Islet precursor cell (in vitro differentiated cells): ENCODE measurements at regions not wholly inside any gene's neighbourhood (a gene's known extent, or its start where the extent isn't known, plus 50 kb on each side); places are given as distances from the start of the nearest gene placed in this dataset.
"Not testable (repeated sequence)": the region's sequence is repeated elsewhere in the genome, so short reads cannot be mapped to it uniquely, and the experiment has no call there.

Experiments used
- DNase-seq: peaks from one replicate; pipeline ENCODE4 v3.0.0-alpha.2; 2018

DNA sequence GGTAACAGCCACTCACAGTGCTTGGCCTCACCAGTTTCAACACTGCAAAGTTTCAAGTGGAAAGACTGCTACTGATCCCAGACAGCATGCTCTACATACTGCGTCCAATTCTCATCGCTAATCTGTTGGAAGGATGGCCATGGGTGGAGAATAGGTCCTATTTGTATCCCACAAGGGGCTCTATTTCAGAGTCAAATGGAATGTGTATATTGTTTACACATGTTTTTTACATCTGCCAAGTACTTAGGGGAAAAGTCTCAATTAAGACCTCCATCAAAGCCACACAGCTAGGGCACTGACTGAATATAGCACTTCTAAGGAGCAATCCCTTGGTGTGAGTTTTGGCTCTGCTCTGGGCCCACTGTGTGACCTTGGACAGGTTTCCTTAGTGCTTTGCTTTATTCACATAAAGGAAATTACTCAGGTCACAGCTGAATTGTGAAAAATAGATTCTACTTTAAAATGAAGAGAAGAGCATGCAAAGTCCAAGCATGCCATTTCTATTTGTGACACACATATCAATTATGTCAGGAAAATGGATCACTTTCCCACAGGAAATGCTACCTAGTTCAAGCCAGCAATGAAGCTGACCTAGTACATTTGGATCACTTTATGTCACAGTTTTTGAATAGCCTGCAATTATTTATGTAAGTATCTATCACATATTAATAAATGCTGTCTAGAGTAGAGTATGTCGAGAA lies 112.9 kb upstream of the STK17B start:
- no peak for DNase-seq

DNA sequence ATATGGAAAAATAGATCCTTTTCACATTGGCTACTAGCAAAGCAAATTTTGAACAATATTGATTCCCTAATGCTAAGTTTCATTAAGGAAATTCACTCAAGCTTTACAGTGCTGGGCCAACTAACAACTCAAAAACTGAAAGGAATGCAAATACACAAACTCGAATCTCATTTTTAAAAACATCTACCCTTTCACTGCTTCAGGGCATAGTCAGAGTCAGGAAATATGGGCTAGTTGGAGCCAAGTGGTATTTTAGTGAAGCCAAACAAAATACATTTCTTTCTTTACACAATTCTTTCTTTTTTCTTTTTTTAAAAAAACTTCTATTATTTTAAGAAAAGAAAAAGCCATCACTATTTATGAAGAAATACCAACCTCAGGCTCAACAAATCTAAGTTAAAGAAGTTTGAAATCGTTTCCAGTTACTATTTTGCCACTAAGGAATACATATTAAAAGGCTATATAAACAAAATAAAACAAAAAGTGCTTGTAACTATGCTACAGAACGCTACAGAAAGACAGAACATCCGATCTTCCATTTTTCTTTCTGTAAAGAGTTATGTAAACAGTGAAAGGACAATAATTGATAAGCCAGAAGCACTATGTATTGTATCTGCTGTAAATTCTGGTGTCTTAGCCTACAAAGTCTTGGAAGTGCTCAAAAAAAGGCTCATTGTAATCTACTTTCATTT lies 113.6 kb upstream of the STK17B start:
- DNase-seq, result no peak

DNA sequence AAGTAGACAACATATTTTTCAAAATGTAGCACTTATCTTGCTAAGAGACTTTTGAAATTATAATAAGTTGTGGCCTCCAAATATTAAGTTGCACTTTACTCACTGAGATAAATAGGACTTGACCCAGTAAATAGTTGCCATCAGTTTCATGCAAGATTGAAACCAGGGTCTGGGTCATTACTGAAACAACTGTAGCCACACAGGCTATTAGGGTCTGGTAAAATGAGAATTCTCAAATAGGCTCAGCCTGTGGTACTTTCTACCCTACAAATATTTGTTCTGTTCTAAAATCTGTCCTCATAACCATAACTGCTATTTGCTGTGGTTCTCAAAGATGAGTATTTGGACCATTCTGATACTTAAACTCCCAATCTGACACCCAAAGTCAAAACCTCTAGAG lies 115.4 kb upstream of the STK17B start:
- DNase-seq, result no peak

DNA sequence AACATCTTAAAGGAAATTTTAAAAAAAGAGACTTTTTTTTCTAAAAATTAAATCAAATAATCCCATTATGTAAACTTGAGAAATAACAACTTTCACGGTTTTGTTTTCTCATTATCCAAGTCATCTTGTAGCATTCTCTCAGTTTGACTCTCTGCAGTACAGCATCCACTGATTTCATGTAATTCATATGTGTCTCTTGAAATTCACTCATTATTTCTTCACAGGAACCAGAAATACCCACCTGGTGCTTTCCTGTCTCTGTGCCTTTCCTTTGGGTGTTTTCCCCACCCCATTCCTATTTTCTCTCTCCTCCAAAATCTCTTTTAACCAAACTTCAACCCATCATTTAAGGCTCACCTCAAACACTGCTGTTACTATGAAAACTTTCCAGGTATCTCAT lies 116.1 kb upstream of the STK17B start:
- no peak for DNase-seq

DNA sequence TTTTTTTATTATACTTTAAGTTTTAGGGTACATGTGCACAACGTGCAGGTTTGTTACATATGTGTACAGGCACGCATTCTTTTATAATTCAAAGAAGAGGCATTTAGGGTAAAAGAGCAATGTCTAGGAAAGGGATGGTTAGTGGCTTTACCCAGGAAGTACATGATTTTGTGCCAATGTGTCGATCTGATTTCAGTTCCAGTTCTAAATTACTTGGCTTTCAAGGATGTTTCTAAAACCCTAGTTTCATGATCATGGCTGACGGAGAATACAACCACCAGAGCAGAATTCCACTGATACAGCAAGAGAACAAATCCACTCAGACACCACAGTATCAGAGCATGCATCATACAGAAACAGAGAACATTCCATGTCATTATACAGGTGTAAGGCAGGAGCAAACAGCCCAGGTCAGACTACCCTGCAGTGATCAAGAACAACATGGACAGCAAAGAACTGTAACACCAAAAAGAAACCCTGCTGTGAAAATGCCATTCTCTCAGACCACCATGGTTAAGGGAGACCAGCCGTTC lies 116.7 kb upstream of the STK17B start:
- DNase-seq, result no peak

DNA sequence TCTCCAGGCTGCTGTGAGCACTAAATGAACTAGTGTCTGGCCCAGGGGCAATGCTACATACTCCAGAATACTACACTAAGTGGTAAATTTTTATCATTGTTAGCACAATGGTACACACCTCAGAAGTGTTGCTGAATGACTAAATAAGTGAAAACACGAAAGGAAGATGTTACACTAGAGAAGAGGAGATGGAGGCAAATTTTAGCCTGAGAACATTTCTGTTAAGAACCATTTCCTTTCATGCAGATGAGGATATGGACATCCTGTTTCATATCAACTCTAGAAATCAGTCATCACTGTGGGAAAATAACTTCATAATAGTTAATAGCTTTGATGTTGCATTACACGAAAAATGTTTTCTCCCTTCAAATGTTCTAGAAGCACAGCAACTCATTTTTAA lies 117.6 kb upstream of the STK17B start:
- DNase-seq, result no peak

DNA sequence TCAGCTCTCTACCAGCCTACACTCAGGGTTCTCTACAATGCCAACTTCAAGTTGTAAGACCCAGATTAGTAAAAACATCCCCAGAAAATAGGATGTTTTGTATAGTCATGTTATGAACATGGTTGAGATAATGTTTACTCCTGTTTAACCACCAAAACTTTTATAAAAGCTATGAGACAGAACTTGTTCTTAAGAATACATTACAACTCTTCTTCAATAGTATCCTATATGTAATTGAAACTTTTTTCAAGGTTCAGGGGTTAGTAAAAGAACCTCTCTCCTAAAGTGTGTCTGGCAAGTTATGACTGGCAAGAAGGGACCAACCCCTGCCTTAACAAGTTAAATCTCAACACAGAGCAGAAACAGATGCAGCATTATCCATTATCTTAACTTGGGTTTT lies 118.8 kb upstream of the STK17B start:
- DNase-seq, result no peak

DNA sequence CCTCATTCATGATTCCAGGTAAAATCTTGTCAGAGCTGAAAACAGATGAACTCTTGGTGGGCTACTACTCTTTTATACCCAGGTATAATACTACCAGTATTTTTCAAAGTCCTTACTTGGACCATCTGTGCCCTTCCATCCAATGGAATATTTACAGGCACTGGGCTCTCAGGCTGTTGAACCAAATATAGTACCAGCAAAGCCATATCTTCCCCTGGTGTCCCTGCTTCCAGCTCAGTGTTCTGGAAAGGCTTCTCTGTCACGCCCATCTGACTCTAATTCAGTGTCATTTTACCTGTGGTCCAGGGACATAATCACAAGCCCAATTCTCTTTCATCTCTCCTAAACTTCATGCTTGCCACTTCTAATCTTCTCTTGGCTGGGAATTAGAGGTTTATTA lies 119.2 kb upstream of the STK17B start:
- no peak for DNase-seq

DNA sequence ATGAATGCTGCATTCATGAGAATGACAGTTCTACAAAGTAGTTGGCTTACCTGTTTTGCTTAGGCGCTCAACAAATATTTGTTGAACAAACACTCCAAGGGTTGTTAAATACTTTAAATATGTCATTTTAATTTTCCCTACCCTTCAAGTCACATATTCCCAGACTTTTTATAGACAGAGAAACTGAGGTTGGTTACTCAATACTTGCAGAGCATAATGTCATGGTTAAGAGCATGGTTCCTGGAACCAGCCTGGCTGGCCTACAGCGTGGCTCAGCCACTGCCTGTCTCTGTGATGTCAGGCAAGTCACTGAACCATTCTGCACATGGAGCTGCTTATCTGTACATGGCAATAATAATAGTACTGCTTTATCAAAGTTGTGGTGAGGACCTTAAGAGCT lies 120.0 kb upstream of the STK17B start:
- no peak for DNase-seq

DNA sequence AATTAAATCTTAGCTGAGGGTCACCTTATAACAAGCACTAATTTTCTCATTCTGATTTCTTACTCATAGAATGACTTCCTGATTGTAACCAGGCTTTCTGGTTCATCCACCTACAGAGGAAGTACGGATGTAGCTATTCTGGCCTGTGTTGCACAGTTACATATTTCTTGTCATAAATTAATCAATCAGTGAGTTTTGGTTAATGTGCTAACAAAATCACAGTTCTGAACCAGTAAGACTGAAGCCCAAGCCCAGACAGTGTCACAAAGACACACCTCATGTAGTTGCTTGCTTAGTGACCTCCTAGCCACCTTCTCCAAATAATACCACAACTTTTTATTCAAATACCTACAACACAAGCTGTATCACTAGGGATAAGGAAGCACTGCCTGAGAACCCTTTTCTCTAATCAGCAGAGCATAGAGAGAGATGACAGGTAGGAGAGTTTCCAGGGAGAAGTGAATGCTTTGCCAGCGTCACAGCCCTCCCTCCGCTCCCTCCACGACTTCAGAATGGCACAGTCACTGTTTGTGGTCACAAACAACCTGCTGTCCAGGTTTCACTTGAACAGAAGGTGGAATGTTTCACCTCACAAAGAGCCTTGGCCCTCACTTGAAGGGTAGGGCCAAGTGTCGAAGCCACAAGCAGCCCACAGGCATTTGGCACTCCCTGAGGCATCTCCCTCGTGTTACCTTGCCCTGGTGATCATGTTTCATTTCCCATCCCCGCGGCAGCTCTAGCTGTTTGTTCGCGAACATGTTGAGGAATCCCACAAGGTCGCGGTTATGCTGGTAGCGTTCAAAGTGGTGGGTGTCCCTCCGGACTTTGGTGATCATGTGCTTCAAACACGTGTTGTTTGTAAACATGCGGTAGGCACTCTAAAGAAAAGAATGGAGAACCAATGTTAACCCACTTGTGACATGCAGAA lies 120.8 kb upstream of the STK17B start:
- peak; percentile 80 for DNase-seq

DNA sequence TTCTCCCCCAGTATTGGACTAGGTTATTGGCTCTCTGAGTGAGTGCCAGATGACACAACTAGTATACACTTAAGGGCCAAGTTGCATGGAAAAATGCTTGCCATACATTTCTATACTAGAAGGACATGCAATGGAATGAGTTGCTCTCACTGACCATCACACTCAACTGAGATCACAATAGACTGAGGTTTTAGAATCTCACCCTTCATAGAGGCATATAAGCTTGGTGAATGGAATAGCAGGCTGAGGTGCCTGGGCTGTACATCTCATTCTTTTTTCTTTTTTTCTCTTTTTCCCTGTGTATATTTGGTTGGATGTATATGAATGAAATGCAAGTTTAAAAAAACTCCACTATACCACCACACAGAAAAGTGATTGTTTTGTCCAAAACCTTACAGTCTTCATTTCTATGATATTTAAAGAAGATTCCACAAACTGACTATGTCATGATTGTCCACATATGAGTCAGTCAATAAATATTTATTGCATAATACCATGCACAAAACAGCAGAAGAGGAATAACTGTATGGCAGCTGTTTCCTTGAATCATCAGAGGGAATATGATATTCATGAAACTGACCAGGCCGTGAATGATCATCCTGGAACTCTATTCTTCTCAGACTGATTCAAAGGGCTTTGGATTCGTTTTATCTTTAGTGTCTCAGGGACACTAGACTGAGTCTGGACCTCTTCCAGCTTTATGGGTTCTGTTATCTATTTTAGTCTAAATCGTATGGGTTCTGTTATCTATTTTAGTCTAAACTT lies 122.6 kb upstream of the STK17B start:
- no peak for DNase-seq

DNA sequence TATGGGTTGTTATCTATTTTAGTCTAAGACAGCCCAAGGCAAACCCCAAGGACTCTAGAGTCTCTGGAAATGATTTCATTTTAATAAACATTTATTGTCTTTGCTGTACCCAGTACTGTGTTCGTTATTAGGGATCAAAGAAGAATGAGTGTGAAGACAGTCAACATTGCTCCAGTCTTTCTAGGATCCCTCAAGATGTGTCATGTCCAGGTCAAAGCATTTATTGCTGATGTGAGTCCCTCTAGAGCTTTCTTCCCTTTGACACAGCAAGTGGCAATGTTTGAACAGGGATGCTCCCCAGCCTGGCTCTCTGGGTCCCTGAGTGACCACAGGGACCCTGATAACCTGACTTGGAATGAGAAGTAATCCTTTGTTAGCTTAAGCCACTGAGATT lies 123.1 kb upstream of the STK17B start:
- no peak for DNase-seq

DNA sequence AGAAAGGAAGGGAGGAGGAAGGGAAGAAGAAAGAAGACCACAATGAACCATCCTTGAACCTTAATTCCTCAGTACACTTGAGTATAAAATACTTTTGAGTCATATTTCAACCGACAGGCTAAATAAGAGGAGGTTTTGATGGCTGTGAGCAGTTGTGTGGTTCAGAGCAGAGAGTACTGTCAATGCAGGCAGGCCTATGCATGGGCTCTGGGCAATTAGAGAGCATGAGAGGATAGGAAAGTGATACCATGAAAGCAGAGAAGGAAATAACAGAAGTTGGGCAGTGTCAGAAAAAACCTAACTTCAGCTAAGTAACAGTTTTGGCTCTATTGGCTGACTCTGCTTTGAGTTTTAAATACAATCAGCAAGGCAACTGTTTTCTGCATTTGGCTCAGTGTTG lies 123.6 kb upstream of the STK17B start:
- DNase-seq, result no peak

DNA sequence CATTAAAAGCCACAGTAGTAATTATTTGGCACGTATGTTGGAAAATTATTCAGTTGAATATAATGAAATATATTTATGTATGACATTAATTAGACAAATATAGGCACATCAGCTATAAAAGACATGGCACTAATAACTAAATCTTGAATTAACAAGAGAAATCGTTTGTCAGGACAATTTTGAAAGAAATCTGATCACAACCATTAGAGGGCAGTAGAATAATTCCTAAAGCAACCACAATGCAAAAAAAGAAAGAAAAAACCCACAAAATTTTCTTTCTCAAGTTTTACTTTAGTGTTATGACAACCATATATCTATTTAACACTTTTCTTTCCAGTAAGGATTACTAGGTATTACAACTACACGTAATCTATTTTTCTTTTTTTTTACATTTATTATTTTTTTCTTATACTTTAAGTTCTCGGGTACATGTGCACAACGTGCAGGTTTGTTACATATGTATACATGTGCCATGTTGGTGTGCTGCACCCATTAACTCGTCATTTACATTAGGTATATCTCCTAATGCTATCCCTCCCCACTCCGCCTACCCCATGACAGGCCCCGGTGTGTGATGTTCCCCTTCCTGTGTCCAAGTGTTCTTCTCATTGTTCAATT lies 126.8 kb upstream of the STK17B start:
- not testable (repeated sequence) for DNase-seq

DNA sequence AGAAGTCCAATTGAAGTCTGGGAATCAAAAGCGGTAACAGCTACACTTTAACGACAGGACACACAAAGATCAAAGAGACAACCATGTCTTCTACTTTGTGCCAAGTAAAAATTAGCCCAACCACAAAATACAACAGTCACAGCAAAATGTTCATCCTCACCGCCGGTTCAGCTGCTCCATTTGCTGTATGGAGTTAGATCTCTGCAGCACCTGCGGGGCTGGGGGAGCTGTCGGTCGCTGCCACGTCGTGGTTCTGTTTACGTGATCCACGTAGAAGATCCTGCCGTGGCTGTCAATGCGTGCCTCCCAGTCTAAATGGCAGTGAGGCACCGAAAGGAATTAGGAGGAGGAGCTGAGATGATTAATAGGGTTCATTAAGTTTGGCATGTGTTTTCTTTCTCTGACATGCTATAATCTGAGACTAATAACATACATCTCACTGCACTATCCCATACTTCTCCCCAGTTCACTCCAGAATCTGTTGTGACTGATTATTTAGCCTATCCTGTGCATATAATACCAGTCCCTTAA lies 136.5 kb upstream of the STK17B start:
- DNase-seq, result no peak

DNA sequence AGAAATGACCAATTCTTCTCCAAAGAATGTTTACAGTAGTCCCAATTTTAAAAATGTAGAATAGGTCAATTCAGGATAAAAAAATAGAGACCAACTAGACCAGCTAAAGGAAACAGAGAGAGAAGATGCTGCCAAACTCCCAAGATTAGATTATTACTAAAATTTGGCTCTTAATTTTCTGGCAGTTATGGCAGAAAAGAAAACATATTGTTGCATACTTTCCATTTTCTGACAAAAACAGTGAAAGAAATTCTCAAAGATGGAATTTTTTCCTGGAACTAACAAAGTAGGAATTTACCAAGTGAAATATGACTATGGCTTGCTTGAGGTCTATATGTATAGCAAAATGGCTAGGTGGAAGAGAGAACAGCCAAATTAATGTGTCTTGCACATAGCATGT lies 138.3 kb upstream of the STK17B start:
- no peak for DNase-seq

DNA sequence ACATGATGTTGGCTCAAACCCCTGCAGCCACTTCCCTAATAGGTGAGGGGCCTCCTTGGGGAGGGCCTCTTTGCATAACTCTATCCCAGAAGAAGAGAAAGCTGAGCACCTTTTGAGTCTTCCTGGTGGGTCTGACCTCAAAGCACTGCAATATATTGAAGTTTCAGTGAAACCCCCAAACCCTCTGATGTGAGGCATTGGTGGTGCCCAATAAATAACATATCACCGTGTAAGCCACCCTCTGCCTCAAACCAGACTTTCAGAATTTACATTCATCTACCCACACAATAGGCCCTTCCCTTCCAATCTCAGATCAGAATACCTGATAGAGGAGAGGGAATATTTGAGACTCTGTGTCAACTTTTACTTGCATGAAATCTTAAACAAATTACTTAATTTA lies 142.8 kb upstream of the STK17B start:
- DNase-seq, result no peak

DNA sequence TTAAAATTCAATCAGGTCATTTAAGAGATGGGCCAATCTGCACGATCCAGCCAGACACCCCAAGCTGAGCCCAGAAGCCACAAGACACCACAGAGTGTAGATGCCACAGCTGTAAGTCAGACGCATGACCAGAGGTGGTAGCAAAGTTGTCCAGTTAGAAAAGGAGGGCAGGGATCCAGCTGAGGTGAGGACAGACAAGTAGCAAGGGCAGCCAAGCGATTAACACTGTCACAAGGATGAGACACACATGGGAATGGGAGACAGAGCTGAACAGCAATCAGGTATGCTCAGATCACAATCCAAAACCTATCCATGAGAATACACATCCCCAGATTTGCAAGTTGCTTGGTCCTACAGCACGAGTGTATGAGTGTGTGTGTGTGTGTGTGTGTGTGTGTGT lies 143.4 kb upstream of the STK17B start:
- DNase-seq, result no peak

DNA sequence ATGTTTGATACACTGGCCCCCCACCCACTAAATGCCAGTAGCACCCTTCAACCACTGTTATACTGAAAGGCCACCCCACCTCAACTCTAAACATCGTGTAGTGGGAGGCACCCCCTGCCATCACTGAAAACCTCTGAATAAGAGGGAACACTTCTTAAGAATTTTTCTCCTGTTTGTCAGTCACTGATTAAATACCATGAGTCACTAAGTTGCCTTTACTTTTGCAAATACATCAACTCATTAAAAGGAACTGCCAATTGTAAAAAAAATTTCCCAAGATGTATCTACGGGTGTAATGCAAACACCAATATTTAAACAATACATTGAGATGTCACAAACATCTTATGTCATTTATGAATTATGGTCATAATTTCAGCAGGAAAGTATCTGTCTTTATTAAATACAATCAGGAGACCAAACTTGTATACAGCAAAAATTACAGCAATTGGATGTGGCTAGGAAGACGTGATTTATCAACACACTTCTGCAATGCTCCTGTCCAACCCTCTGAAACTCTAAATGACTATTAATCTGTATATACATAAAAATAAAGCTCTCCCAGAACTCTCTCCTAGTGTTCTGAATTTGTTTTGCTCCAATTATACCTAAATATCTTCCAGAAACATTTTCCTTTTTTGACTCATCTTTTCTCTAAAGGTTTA lies 144.1 kb upstream of the STK17B start:
- DNase-seq, result no peak

DNA sequence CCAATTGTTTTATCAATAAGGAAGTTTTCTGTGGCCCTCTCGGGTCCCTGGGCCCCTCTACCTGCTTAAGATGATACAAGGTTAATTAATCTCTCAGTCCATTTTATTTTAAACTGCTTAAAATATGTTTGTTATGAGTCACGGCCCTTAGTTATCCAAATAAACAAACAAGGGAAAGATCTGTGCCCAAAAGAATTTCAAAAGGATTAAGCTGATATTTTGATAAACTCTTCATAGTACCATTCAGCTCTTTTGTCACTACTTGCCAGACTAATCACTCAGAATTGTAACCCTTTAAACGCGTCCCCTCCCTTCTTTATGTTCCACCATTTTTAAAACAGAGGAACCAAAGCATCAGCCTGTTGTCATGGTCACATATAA lies 144.7 kb upstream of the STK17B start:
- DNase-seq, result no peak
